GM12891 (cell line): ENCODE measurements at regions not wholly inside any gene's neighbourhood (a gene's known extent, or its start where the extent isn't known, plus 50 kb on each side); places are given as distances from the start of the nearest gene placed in this dataset.

Experiments used
- POLR2A ChIP-seq: IDR thresholded peaks from 2 replicates; pipeline ENCODE4 v1.6.1; 2011; ENCODE audit warnings: low read depth, low read length, control low read depth
- POLR2AphosphoS5 ChIP-seq: IDR thresholded peaks from 2 replicates; pipeline ENCODE4 v1.6.1; 2011; ENCODE audit warnings: low read depth, low read length, control low read depth
- POU2F2 ChIP-seq: IDR thresholded peaks from 2 replicates; pipeline ENCODE4 v1.6.1; 2011; ENCODE audit warnings: low read depth, mild to moderate bottlenecking, control low read depth, low read length, moderate library complexity
- TAF1 ChIP-seq: IDR thresholded peaks from 2 replicates; pipeline ENCODE4 v1.6.1; 2011; ENCODE audit warnings: low read depth, low read length, control low read depth

DNA sequence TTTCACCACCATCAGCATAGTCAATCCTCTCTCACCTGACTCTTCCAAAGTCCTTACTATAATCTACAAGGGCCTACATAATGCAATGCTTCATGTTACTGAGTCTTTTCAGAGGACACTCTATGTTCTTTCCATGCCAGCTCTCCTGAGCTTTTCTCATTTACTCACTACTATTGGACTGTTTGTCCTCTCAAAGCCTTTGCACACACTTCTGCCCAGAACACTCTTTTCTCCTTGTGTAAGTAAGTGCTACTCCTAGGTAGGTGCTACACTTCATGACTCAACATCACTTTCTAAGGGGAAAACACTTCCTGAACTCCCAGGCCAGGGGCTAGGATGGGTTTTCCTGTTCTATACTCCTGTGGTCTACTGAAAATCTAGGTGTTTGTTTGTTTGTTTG lies 82.5 kb upstream of the GULP1 start:
- TF ChIP-seq TAF1 (no peak), POLR2AphosphoS5 (no peak), POLR2A (no peak), POU2F2 (no peak)
